ENCODE measurements at regions not wholly inside any gene's neighbourhood (a gene's known extent, or its start where the extent isn't known, plus 50 kb on each side); places are given as distances from the start of the nearest gene placed in this dataset.
A peak's percentile ranks its signal among the peaks of the same experiment; 100 is the strongest.
"Not testable (repeated sequence)": the region's sequence is repeated elsewhere in the genome, so short reads cannot be mapped to it uniquely, and the experiment has no call there.

DNA sequence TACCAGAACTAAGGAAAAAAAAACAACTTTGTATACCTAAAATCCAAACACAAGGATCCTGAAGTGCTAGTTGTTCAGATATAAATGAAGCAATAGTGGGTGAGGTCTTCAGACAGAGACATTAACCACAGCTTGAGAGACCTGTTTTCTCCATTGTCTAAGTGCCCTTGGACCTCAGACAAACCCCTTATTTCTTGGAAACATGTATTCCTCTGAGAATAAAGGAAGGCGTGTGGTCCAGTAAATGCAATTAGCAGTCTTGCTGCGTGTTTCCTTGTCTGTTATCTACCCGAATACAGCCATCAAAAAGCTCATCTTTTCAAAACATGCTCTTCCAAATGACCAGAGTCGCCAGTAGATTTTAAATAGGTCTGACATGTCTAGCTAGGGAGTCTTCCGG is 291.1 kb upstream of the NFIA start:
- no peak overlapping the region for H3K4me3 ChIP-seq (replicated peaks in 1 of 3)
- no peaks in the 10 kb centered on the region for H3K36me3 ChIP-seq
- H3K4me1 ChIP-seq = no peaks in the 10 kb centered on the region
- WGBS, 2 donors = 76 to 87% methylated on average over 5 of the region's 5 CpGs
- DNase-seq = no peak
- TF ChIP-seq, protein P1, sequence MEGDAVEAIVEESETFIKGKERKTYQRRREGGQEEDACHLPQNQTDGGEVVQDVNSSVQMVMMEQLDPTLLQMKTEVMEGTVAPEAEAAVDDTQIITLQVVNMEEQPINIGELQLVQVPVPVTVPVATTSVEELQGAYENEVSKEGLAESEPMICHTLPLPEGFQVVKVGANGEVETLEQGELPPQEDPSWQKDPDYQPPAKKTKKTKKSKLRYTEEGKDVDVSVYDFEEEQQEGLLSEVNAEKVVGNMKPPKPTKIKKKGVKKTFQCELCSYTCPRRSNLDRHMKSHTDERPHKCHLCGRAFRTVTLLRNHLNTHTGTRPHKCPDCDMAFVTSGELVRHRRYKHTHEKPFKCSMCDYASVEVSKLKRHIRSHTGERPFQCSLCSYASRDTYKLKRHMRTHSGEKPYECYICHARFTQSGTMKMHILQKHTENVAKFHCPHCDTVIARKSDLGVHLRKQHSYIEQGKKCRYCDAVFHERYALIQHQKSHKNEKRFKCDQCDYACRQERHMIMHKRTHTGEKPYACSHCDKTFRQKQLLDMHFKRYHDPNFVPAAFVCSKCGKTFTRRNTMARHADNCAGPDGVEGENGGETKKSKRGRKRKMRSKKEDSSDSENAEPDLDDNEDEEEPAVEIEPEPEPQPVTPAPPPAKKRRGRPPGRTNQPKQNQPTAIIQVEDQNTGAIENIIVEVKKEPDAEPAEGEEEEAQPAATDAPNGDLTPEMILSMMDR (IDR thresholded peaks at IDR 0.05) = no peak
- no peak for TF ChIP-seq POLR2A (IDR thresholded peaks at IDR 0.05)
- intact Hi-C loops (cut with DNase I) = no loop called here
- no peak overlapping the region for H3K27ac ChIP-seq
- no peaks in the 10 kb centered on the region for H3K9me3 ChIP-seq
- H3K27me3 ChIP-seq = no peaks in the 10 kb centered on the region

DNA sequence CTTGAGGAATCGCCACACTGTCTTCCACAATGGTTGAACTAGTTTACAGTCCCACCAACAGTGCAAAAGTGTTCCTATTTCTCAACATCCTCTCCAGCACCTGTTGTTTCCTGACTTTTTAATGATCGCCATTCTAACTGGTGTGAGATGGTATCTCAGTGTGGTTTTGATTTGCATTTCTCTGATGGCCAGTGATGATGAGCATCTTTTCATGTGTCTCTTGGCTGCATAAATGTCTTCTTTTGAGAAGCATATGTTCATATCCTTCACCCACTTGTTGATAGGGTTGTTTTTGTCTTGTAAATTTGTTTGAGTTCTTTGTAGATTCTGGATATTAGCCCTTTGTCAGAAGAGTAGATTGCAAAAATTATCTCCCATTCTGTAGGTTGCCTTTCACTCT is 309.3 kb upstream of the NFIA start:
- DNase-seq; H3K4me3 ChIP-seq (replicated peaks in 1 of 3); H3K27ac ChIP-seq; H3K9me3 ChIP-seq; H3K36me3 ChIP-seq; intact Hi-C loops (cut with DNase I); H3K27me3 ChIP-seq; H3K4me1 ChIP-seq: not testable (repeated sequence)
- WGBS, 2 donors = 75 to 89% methylated on average over 2 of the region's 2 CpGs

DNA sequence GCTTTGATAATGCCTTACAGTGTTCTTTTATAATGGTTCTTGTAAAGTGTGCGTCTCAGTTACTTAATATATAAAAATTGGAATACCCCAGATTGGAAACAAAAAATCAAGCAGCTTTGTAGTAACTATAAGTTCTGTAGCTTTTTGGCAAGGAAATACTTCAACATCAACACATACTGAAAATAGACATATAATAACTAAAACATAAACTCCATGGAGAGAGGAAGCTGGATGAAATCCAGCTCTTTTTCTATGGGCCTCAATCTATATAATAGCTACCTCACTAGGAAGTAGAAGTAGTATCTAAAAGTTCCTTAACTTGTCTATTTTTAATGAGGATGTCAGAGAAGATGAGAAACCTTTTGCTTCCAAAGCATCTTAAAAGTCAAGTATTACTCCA is 313.3 kb upstream of the NFIA start:
- 79 to 88% methylated on average over 1 of the region's 1 CpG for WGBS, 2 donors

DNA sequence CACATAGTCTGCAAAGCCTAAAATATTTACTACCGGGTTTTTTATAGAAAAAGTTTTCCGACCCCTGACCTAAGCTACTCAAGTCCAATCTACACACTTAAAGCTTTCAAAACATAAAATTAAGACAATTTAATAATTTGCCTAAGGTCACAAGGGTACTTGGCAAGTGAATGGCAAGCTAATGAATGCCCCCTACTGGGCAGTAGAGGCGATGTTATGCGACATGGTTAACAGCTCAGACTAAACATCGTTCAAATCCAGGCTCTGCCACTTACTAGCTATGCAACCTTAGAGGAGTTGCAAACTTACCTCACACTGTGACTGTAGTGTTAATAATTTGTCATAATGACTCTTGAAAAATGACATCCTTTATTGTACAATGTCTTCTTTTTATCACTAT is 317.2 kb upstream of the NFIA start:
- intact Hi-C loops (cut with DNase I) = loop anchor here (10.0 kb wide), 1 partner anchor 480 kb away; no protein-coding TSS in a partner anchor
- Histone ChIP-seq H3K4me1 (no peaks in the 10 kb centered on the region), H3K36me3 (no peaks in the 10 kb centered on the region), H3K9me3 (no peaks in the 10 kb centered on the region), H3K4me3 (replicated peaks in 1 of 3) (no peak overlapping the region), H3K27me3 (no peaks in the 10 kb centered on the region), H3K27ac (no peak overlapping the region)
- 43 to 58% methylated on average over 5 of the region's 5 CpGs for WGBS, 2 donors
- TF ChIP-seq POLR2A (IDR thresholded peaks at IDR 0.05) = no peak
- TF ChIP-seq, protein P1 (IDR thresholded peaks at IDR 0.05) = peak in 5 of 6 experiments; percentile 17 to 44 (median 44)
- peak; percentile 17 to 23 for DNase-seq

More for the DNA sequence above, 313.3 kb upstream of the NFIA start:
- H3K27me3 ChIP-seq = no peaks in the 10 kb centered on the region
- no peaks in the 10 kb centered on the region for H3K4me1 ChIP-seq
- no peaks in the 10 kb centered on the region for H3K9me3 ChIP-seq
- intact Hi-C loops (cut with DNase I) = loop anchor here (10.0 kb wide), 1 partner anchor 484 kb away; no protein-coding TSS in a partner anchor
- no peaks in the 10 kb centered on the region for H3K36me3 ChIP-seq
- H3K27ac ChIP-seq = no peak overlapping the region
- no peak for DNase-seq
- no peak overlapping the region for H3K4me3 ChIP-seq (replicated peaks in 1 of 3)
- TF ChIP-seq POLR2A (IDR thresholded peaks at IDR 0.05) = no peak
- TF ChIP-seq, protein P1 (IDR thresholded peaks at IDR 0.05) = no peak

DNA sequence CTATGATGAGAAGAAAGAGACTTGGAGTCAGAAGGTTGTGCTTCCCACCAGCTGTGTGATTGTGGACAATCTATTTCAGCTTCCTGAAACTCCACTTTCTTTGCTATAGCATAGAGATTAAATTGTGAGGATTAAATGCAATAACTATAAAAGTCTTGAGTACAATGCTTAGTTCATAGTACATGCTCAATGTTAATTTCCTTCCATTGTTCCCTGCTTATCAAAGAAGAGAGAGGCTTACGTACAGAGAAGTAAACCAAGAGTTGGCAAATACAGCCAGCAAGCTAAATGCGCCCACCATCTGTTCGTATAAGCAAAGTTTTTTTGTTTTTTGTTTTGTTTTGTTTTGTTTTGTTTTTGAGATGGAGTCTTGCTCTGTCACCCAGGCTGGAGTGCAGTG is 317.9 kb upstream of the NFIA start:
- TF ChIP-seq, protein P1 (IDR thresholded peaks at IDR 0.05) = no peak
- TF ChIP-seq POLR2A (IDR thresholded peaks at IDR 0.05) = no peak
- H3K4me3 ChIP-seq (replicated peaks in 1 of 3) = no peak overlapping the region
- intact Hi-C loops (cut with DNase I) = loop anchor here (10.0 kb wide), 1 partner anchor 480 kb away; no protein-coding TSS in a partner anchor
- no peaks in the 10 kb centered on the region for H3K9me3 ChIP-seq
- no peak overlapping the region for H3K27ac ChIP-seq
- no peaks in the 10 kb centered on the region for H3K36me3 ChIP-seq
- no peak for DNase-seq
- H3K27me3 ChIP-seq = no peaks in the 10 kb centered on the region
- 92 to 93% methylated on average over 3 of the region's 3 CpGs for WGBS, 2 donors
- no peaks in the 10 kb centered on the region for H3K4me1 ChIP-seq

DNA sequence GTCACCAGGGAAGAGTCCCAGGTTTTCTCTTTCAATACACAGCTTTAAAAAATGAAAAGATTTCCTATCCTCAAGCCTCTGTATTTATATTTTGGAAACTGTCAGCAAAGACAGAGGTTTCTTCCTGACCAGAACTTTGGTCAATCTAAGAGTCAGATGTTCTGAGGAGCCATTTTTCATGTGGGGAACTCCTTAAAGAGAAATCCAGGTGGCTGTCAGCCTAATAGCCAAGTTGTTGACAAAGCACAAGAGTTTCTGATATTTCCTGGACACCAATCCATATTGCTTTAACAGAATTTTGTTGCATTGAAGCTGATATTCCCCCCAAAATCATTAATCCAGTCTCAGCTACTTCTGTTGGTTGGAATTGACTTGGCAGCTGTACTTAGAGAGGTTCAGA is 318.6 kb upstream of the NFIA start:
- intact Hi-C loops (cut with DNase I) = loop anchor here (10.0 kb wide), 1 partner anchor 479 kb away; no protein-coding TSS in a partner anchor

More for the DNA sequence above, 318.6 kb upstream of the NFIA start:
- Histone ChIP-seq H3K27me3 (no peaks in the 10 kb centered on the region), H3K9me3 (no peaks in the 10 kb centered on the region), H3K36me3 (no peaks in the 10 kb centered on the region), H3K27ac (no peak overlapping the region), H3K4me3 (replicated peaks in 1 of 3) (no peak overlapping the region), H3K4me1 (no peaks in the 10 kb centered on the region)
- TF ChIP-seq POLR2A (IDR thresholded peaks at IDR 0.05) = no peak
- TF ChIP-seq, protein P1 (IDR thresholded peaks at IDR 0.05) = no peak
- DNase-seq = no peak

Measured in thyroid gland (tissue), 4 donors.